Keratinocyte (primary cell): ENCODE measurements at regions not wholly inside any gene's neighbourhood (a gene's known extent, or its start where the extent isn't known, plus 50 kb on each side); places are given as distances from the start of the nearest gene placed in this dataset.

Experiments used
- DNase-seq: peaks from one replicate; pipeline ENCODE4 v3.0.0-alpha.2; 2011; ENCODE audit warnings: low read depth, missing footprints, low spot score
- FAIRE-seq: peaks from 2 replicates; lab custom pipeline; 2011; peaks lifted over from hg19 to GRCh38; lab: Jason Lieb, UNC
- H2AFZ ChIP-seq: 2 replicates; pipeline ENCODE4 v1.6.0; 2012; ENCODE audit warnings: low read length, control low read depth, inconsistent platforms; ENCODE audit not compliant: control insufficient read depth
- H3K27ac ChIP-seq: 2 replicates; pipeline ENCODE4 v1.5.1; 2011; ENCODE audit warnings: low read length; ENCODE audit not compliant: control insufficient read depth, insufficient read depth
- H3K27me3 ChIP-seq: 3 replicates; pipeline ENCODE4 v1.6.0; 2011; ENCODE audit warnings: low read length; ENCODE audit not compliant: control insufficient read depth, insufficient read depth; ENCODE audit errors: extremely low read depth
- H3K36me3 ChIP-seq, 2 experiments: 2 replicates in 1 of 2; 3 replicates in 1 of 2; pipeline ENCODE4 v1.5.1; 2011; ENCODE audit warnings: low read length in 2 of 2, mild to moderate bottlenecking in 1 of 2; ENCODE audit not compliant: control insufficient read depth in 2 of 2, insufficient read depth in 2 of 2; ENCODE audit errors: extremely low read depth in 1 of 2
- H3K4me1 ChIP-seq: 3 replicates; pipeline ENCODE4 v1.5.1; 2011; ENCODE audit warnings: low read length; ENCODE audit not compliant: control insufficient read depth, insufficient read depth; ENCODE audit errors: extremely low read depth
- H3K4me2 ChIP-seq: 3 replicates; pipeline ENCODE4 v1.6.0; 2011; ENCODE audit warnings: low read depth, low read length; ENCODE audit not compliant: control insufficient read depth, insufficient read depth; ENCODE audit errors: extremely low read depth
- H3K4me3 ChIP-seq, 3 experiments: fragments of 200-600 bp in 1 of 3; sonication (generic) in 1 of 3; 2 replicates in 2 of 3; 3 replicates in 1 of 3; pipeline ENCODE4 v1.5.1; 2011 to 2016; ENCODE audit warnings: low read length in 3 of 3, mild to moderate bottlenecking in 3 of 3, control low read depth in 2 of 3, inconsistent platforms in 1 of 3, low read depth in 1 of 3, mixed read lengths in 1 of 3, mixed run types in 1 of 3, moderate library complexity in 1 of 3; ENCODE audit not compliant: control insufficient read depth in 2 of 3, insufficient read depth in 2 of 3; ENCODE audit errors: extremely low read depth in 1 of 3
- H3K79me2 ChIP-seq: 2 replicates; pipeline ENCODE4 v1.6.0; 2012; ENCODE audit warnings: low read length; ENCODE audit not compliant: control insufficient read depth, insufficient read depth
- H3K9ac ChIP-seq: 3 replicates; pipeline ENCODE4 v1.6.0; 2011; ENCODE audit warnings: low read length; ENCODE audit not compliant: control insufficient read depth, insufficient read depth; ENCODE audit errors: extremely low read depth
- H3K9me1 ChIP-seq: 3 replicates; pipeline ENCODE4 v1.6.0; 2011; ENCODE audit warnings: low read length; ENCODE audit not compliant: control insufficient read depth, insufficient read depth; ENCODE audit errors: extremely low read depth
- H3K9me3 ChIP-seq: 2 replicates; pipeline ENCODE4 v1.5.1; 2012; ENCODE audit warnings: low read depth, low read length; ENCODE audit not compliant: control insufficient read depth
- H4K20me1 ChIP-seq: 3 replicates; pipeline ENCODE4 v1.6.0; 2011; ENCODE audit warnings: low read length; ENCODE audit not compliant: control insufficient read depth, insufficient read depth; ENCODE audit errors: extremely low read depth
- CTCF ChIP-seq, 3 experiments: IDR thresholded peaks in 1 of 3; conservative IDR thresholded peaks in 1 of 3; optimal IDR thresholded peaks in 1 of 3; 2 replicates in 2 of 3; 3 replicates in 1 of 3; pipeline versions ENCODE3 to v1.5.1; 2011; ENCODE audit warnings: low read length in 3 of 3, mild to moderate bottlenecking in 3 of 3, moderate library complexity in 2 of 3, control low read depth in 1 of 3, inconsistent platforms in 1 of 3; ENCODE audit not compliant: insufficient read depth in 2 of 3; ENCODE audit errors: extremely low read depth in 1 of 3
- EZH2 ChIP-seq: IDR thresholded peaks from one replicate; pipeline ENCODE4 v1.6.1; 2012; ENCODE audit warnings: inconsistent platforms, mild to moderate bottlenecking, low read length, moderate library complexity
- dilution Hi-C: fragments of 300-500 bp; cut with MboI; formaldehyde crosslinking; loops from one replicate; pipeline ENCODE4 v1.7.0; 2020; ENCODE audit warnings: low sequenced_read_pairs; ENCODE audit not compliant: extremely low pct_ligation_motif_present

GRCh38 chr5:85921590-85921989 lies 696.2 kb upstream of the COX7C start:
- Histone ChIP-seq H3K4me2 (no peak overlapping the region), H3K4me3 (no peak overlapping the region), H3K27ac (no peak overlapping the region), H3K27me3 (no peaks in the 10 kb centered on the region), H2AFZ (no peak overlapping the region), H3K36me3 (no peaks in the 10 kb centered on the region), H4K20me1 (no peaks in the 10 kb centered on the region), H3K79me2 (no peaks in the 10 kb centered on the region), H3K9me1 (no peaks in the 10 kb centered on the region), H3K4me1 (no peaks in the 10 kb centered on the region), H3K9ac (no peak overlapping the region), H3K9me3 (peaks cover 6% of the 10 kb centered on the region)
- no peak for FAIRE-seq
- no peak for TF ChIP-seq EZH2
- no peak for TF ChIP-seq CTCF (optimal IDR thresholded peaks at IDR 0.05 in 1 of 3, IDR thresholded peaks at IDR 0.05 in 1 of 3, conservative IDR thresholded peaks at IDR 0.05 in 1 of 3; ENCODE audit: extremely low read depth in 1 of 3, insufficient read depth in 2 of 3, low read length in 3 of 3)
- no peak for DNase-seq
- dilution Hi-C loops = no loop called here

GRCh38 chr5:85927632-85928031 lies 690.1 kb upstream of the COX7C start:
- H3K4me1 ChIP-seq = no peaks in the 10 kb centered on the region
- H3K9me1 ChIP-seq = no peaks in the 10 kb centered on the region
- H3K4me2 ChIP-seq = no peak overlapping the region
- FAIRE-seq (no peak), DNase-seq (no peak)
- no peak overlapping the region for H3K27ac ChIP-seq
- dilution Hi-C loops = no loop called here
- H4K20me1 ChIP-seq = no peaks in the 10 kb centered on the region
- no peak overlapping the region for H3K9ac ChIP-seq
- H3K27me3 ChIP-seq = no peaks in the 10 kb centered on the region
- no peak overlapping the region for H3K4me3 ChIP-seq
- no peak for TF ChIP-seq EZH2
- TF ChIP-seq CTCF (optimal IDR thresholded peaks at IDR 0.05 in 1 of 3, IDR thresholded peaks at IDR 0.05 in 1 of 3, conservative IDR thresholded peaks at IDR 0.05 in 1 of 3; ENCODE audit: extremely low read depth in 1 of 3, insufficient read depth in 2 of 3, low read length in 3 of 3) = no peak
- H2AFZ ChIP-seq = no peak overlapping the region
- H3K79me2 ChIP-seq = no peaks in the 10 kb centered on the region
- no peaks in the 10 kb centered on the region for H3K36me3 ChIP-seq
- no peaks in the 10 kb centered on the region for H3K9me3 ChIP-seq
